ENCODE measurements at regions not wholly inside any gene's neighbourhood (a gene's known extent, or its start where the extent isn't known, plus 50 kb on each side); places are given as distances from the start of the nearest gene placed in this dataset.
"Not testable (repeated sequence)": the region's sequence is repeated elsewhere in the genome, so short reads cannot be mapped to it uniquely, and the experiment has no call there.

DNA sequence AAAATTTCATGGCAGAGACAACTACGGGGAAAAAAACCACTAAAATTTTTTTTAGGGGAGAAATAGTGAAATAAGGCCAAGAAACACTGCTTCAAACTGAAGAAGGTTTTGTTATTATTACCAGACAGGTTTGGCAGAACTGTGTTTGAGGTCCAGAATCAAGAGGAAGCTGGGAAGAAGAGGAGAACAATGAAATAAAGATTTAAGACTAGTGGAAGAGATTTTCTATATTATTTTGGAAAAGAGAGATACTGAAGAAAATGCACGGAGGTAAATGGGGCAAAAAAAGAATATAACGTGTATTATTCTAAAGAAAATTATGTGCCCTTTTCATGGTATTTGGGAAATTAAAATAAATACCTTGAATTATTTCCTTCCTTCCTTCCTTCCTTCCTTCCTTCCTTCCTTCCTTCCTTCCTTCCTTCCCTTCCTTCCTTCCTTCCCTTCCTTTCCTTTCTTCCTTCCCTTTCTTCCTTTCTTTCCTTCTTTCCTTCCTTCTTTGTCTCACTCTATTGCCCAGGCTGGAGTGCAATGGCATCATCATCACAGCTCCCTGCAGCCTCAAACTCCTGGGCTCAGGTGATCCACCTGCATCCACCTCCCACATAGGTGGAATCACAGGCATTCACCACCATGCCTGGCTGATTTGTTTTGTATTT lies 124.3 kb downstream of the GJA1 start:
- no peaks in the 10 kb centered on the region for H3K27me3 ChIP-seq (ENCODE audit: low read depth)
- H3K9me3 ChIP-seq, result no peaks in the 10 kb centered on the region
- DNase-seq (ENCODE audit: low spot score in 2 of 2), result no peak
- H3K4me1 ChIP-seq, result no peaks in the 10 kb centered on the region
- H3K36me3 ChIP-seq (replicated peaks), result no peaks in the 10 kb centered on the region
- H3K4me3 ChIP-seq, result no peak overlapping the region
- in situ Hi-C loops (cut with MboI; ENCODE audit: low sequenced_read_pairs), result no loop called here

DNA sequence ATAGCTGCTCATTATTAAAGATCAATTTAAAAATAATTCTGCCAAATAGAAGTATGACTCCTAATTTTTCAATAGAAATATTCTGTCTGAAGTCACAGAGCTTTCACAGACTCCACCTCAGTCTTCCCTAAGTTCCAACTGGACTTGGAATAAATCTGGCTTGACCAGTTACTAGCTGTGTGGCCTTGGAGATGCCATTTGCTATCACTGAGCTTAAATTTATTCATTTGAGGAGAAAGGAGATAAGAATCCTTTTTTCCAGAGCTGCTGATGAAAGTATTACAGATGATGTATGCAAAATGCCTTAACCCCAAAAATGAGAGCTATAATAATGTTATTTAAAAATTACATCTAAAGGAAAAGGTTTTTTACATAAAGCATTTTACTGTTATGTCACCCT lies 125.0 kb downstream of the GJA1 start:
- Histone ChIP-seq H3K4me1 (no peaks in the 10 kb centered on the region), H3K27me3 (ENCODE audit: low read depth) (no peaks in the 10 kb centered on the region)
- in situ Hi-C loops (cut with MboI; ENCODE audit: low sequenced_read_pairs), result no loop called here

DNA sequence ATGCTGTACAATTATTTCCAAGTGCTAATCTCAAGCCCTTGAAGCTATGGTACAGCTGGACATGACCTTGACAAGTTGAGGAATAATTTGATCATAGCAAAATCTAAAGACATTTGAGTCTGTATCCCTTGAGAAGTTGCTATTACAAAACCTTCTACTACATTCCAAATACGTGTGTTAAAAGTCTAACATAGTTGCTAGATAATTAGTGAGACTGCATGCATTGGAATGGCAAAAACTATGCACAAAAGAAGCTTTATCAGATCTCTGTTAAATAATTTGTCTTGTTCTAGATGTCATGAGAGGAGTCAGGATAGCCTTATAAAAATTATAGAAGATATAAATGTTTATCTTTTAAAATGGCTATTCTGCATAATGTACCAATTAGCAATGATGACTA lies 127.8 kb downstream of the GJA1 start:
- in situ Hi-C loops (cut with MboI; ENCODE audit: low sequenced_read_pairs), result no loop called here
- Histone ChIP-seq H3K9me3 (no peaks in the 10 kb centered on the region), H3K4me1 (no peaks in the 10 kb centered on the region)

More for the DNA sequence above, 125.0 kb downstream of the GJA1 start:
- no peaks in the 10 kb centered on the region for H3K36me3 ChIP-seq (replicated peaks)
- no peaks in the 10 kb centered on the region for H3K9me3 ChIP-seq
- DNase-seq (ENCODE audit: low spot score in 2 of 2), result no peak
- no peak overlapping the region for H3K4me3 ChIP-seq

DNA sequence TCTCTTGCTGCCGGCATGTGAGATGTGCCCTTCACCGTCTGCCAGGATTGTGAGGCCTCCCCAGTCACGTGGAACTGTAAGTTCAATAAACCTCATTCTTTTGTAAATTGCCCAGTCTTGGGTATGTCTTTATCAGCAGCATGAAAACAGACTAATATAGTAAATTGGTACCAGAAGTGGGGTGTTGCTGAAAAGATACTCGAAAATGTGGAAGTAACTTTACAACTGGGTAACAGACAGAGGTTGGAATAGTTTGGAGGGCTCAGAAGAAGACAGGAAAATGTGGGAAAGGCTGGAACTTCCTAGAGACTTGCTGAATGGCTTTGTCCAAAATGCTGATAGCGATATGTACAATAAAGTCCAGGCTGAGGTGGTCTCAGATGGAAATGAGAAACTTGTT lies 129.1 kb downstream of the GJA1 start:
- H3K36me3 ChIP-seq (replicated peaks); H3K4me1 ChIP-seq; H3K27me3 ChIP-seq (ENCODE audit: low read depth); H3K4me3 ChIP-seq; DNase-seq (ENCODE audit: low spot score in 2 of 2); H3K9me3 ChIP-seq; in situ Hi-C loops (cut with MboI; ENCODE audit: low sequenced_read_pairs): not testable (repeated sequence)

More for the DNA sequence above, 127.8 kb downstream of the GJA1 start:
- DNase-seq (ENCODE audit: low spot score in 2 of 2), result no peak
- Histone ChIP-seq H3K4me3 (no peak overlapping the region), H3K36me3 (replicated peaks) (no peaks in the 10 kb centered on the region), H3K27me3 (ENCODE audit: low read depth) (no peaks in the 10 kb centered on the region)

DNA sequence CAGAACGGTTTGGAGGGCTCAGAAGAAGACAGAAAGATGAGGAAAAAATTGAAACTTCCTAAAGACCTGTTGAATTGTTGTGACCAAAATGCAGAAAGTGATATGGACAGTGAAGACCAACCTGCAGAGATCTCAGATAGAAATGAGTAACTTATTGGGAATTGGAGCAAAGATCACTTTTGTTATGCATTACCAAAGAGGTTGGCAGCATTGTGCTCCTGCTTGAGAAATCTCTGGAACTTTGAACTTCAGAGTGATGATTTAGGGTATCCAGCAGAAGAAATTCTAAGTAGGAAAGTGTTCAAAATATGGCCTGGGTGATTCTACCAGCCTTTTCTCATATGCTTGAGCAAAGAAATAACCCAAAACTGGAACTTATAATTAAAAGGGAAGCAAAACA lies 136.0 kb downstream of the GJA1 start:
- Histone ChIP-seq H3K4me1 (no peaks in the 10 kb centered on the region), H3K9me3 (no peaks in the 10 kb centered on the region), H3K36me3 (replicated peaks) (no peaks in the 10 kb centered on the region), H3K4me3 (no peak overlapping the region), H3K27me3 (ENCODE audit: low read depth) (no peaks in the 10 kb centered on the region)
- no peak for DNase-seq (ENCODE audit: low spot score in 2 of 2)
- in situ Hi-C loops (cut with MboI; ENCODE audit: low sequenced_read_pairs), result no loop called here

DNA sequence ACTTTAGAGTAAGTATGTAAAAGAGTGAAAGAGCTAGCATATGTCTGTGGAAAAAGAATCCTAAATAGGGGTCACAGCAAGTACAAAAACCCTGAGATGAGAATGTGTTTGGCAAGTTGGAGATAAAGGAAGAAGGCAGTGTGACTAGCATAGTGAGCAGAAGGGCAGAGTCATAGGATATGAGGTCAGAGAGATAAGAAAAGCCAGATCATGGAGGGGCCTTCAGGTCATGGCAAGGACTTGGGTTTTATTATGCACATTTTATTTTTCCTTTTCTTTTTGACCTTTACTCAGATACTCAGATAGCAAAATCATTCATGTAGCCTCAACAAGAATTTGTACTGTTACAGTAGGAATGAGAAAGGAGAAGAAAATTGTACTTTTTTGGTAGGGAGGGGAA lies 138.0 kb downstream of the GJA1 start:
- in situ Hi-C loops (cut with MboI; ENCODE audit: low sequenced_read_pairs), result no loop called here
- no peaks in the 10 kb centered on the region for H3K36me3 ChIP-seq (replicated peaks)
- H3K27me3 ChIP-seq (ENCODE audit: low read depth), result no peaks in the 10 kb centered on the region
- H3K9me3 ChIP-seq, result no peaks in the 10 kb centered on the region
- H3K4me3 ChIP-seq, result no peak overlapping the region
- H3K4me1 ChIP-seq, result no peaks in the 10 kb centered on the region
- DNase-seq (ENCODE audit: low spot score in 2 of 2), result no peak

DNA sequence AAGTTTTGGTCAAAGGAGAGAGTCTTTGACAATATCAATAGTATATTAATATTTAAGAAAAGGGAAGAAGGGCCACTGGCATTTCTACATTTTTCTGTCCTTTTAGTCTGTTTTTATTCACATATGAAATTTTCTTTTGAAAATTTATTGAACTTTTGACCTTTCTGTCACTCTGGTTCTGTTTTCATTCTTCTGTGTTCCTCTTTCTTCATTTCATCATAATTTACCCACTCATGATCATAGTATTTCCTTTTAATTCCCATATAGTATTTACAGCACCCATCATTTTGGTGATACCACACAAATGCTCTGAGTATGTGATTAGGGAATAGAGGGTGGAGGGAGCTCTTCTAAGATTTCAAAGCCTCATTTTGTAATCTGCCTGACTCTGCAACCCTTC lies 142.8 kb downstream of the GJA1 start:
- H3K27me3 ChIP-seq (ENCODE audit: low read depth), result no peaks in the 10 kb centered on the region
- no peaks in the 10 kb centered on the region for H3K9me3 ChIP-seq
- H3K4me1 ChIP-seq, result no peaks in the 10 kb centered on the region
- DNase-seq (ENCODE audit: low spot score in 2 of 2), result no peak
- no peak overlapping the region for H3K4me3 ChIP-seq
- in situ Hi-C loops (cut with MboI; ENCODE audit: low sequenced_read_pairs), result no loop called here
- no peaks in the 10 kb centered on the region for H3K36me3 ChIP-seq (replicated peaks)

DNA sequence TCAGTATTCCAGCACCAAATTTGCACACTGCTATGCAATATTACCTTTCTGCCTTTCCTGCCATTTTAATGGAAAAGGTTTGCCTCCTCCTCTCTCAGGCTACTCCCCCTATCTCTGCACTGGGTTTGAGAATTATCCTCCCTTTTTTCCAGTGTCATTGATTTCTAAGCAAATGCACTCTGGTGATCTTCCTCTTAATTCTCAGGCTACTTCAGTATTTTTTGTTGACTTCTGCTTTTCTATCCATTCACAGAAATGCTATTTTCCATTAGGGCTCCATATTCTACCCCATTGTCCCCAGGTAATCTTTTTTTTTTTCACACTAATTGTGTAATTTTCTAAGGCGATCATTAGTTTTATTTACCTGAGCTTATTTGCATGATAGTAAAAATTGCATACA lies 144.0 kb downstream of the GJA1 start:
- Histone ChIP-seq H3K27me3 (ENCODE audit: low read depth) (no peaks in the 10 kb centered on the region), H3K36me3 (replicated peaks) (no peaks in the 10 kb centered on the region), H3K4me3 (no peak overlapping the region), H3K9me3 (no peaks in the 10 kb centered on the region), H3K4me1 (no peaks in the 10 kb centered on the region)
- no peak for DNase-seq (ENCODE audit: low spot score in 2 of 2)
- in situ Hi-C loops (cut with MboI; ENCODE audit: low sequenced_read_pairs), result no loop called here

DNA sequence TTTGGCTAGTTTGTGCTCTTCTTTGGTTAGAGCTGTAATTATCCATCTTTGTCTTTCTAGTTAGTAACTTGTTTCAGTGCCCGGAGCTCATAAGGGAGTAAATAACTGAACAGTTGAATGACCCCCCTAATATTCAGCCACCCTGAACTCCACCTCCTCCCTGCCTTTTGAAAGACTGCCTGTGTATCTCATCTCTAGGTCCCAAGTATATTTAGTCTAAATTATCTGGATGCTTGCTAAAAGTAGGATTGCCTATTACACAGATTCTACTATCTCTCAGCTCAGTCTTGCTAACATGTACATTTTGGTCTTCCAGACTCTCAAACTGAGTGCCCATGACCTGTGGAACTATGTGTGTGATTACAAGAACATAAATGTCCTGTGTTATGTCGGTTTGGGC lies 145.9 kb downstream of the GJA1 start:
- Histone ChIP-seq H3K27me3 (ENCODE audit: low read depth) (no peaks in the 10 kb centered on the region), H3K4me3 (no peak overlapping the region), H3K9me3 (no peaks in the 10 kb centered on the region), H3K36me3 (replicated peaks) (no peaks in the 10 kb centered on the region), H3K4me1 (no peaks in the 10 kb centered on the region)
- DNase-seq (ENCODE audit: low spot score in 2 of 2), result no peak
- in situ Hi-C loops (cut with MboI; ENCODE audit: low sequenced_read_pairs), result no loop called here

DNA sequence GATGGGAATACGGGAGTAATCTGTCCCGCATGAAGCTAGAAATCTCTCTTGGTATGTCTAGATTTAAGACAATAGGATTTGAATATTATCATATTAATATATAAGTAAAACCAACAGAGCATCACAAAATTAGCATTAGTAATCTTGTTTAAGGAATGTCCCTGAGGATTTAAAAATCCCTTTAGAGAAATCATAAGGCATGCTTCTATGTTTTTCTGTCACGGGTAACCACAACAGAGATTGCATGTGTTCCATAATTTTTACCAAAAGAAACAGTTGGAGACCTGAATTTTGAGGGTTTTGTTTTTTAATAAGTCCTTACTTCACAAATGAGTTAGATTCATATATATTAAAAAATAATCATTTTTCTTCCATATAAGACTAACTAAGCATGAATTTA lies 146.8 kb downstream of the GJA1 start:
- no peaks in the 10 kb centered on the region for H3K27me3 ChIP-seq (ENCODE audit: low read depth)
- H3K4me1 ChIP-seq, result no peaks in the 10 kb centered on the region
- DNase-seq (ENCODE audit: low spot score in 2 of 2), result no peak
- in situ Hi-C loops (cut with MboI; ENCODE audit: low sequenced_read_pairs), result no loop called here
- no peaks in the 10 kb centered on the region for H3K36me3 ChIP-seq (replicated peaks)
- H3K9me3 ChIP-seq, result no peaks in the 10 kb centered on the region
- no peak overlapping the region for H3K4me3 ChIP-seq

DNA sequence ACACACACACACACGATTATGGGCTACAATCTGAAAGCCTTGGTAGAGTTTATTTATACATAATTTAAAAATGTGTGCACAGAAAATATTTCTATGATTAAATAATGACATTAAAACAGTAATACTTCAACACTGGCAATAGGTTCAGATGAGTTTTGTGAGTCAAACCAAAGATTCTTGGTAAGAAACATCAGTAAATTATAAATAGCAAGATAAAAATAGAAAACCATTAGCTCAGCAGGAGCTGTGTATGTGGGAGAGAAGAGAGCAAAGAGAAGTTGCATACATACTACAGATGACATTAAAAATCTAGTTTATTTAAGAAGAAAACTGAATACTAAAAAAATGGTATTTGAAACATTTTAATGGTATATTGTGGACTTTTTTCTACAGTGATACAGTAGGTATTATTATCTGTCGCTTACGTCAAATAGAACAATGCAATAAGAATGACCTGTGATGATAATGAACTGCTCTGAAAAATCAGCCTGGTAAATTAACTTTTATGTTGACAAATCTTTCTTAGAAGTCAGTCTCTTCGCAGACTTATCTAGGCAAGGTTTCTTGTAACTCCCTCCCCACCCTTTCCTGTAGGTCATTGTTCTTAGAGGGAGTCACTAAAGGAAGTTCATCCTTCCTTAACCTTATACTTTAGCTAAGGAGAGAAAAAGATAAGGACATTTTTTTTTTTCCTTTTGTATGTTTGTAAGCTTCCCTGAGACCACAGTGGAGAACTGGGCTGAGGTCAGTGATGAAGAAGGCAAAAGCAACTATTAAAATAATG lies 149.3 kb downstream of the GJA1 start:
- Histone ChIP-seq H3K27me3 (ENCODE audit: low read depth) (no peaks in the 10 kb centered on the region), H3K4me1 (no peaks in the 10 kb centered on the region), H3K9me3 (no peaks in the 10 kb centered on the region), H3K36me3 (replicated peaks) (no peaks in the 10 kb centered on the region), H3K4me3 (no peak overlapping the region)
- no peak for DNase-seq (ENCODE audit: low spot score in 2 of 2)
- in situ Hi-C loops (cut with MboI; ENCODE audit: low sequenced_read_pairs), result no loop called here

DNA sequence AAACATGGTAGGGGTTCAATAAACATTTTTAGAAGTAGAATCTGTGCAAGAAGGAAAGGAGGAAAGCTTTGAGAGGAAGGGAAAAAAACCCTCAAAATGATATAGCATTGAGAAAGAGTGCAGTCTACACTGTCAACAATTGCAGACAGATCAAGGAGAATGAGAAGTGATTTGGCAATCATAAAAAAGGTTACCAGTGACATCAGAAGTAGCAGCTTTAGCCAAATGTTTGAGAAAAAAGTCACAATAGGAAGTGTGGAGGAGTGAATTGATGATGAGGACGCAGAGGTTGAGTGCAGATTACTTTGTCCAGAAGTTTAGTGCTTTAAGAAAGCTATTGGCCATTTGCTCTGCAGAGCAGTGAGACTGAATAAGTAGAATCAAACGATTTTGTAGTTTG lies 155.0 kb downstream of the GJA1 start:
- no peaks in the 10 kb centered on the region for H3K36me3 ChIP-seq (replicated peaks)
- H3K9me3 ChIP-seq, result no peaks in the 10 kb centered on the region
- no peaks in the 10 kb centered on the region for H3K4me1 ChIP-seq
- no peaks in the 10 kb centered on the region for H3K27me3 ChIP-seq (ENCODE audit: low read depth)
- in situ Hi-C loops (cut with MboI; ENCODE audit: low sequenced_read_pairs), result no loop called here
- DNase-seq (ENCODE audit: low spot score in 2 of 2), result no peak
- no peak overlapping the region for H3K4me3 ChIP-seq

DNA sequence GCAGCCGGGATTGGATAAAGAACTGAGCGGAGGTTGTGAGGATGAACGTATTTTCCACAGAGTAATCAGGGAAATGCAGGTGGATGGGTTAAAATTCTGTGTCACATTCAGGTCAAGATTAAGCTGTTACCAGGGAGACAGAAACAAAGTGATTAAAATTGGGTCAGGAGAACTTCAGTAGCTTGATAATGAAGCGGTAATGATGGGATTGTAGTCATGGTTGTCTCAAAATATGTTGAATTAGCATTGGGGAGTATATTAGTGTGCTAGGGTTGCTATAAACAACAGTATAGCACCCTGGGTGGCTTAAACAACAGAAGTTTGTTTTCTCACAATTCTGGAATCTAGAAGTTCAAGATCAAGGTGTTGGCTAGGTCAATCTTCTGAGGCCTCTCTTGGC lies 155.5 kb downstream of the GJA1 start:
- no peaks in the 10 kb centered on the region for H3K27me3 ChIP-seq (ENCODE audit: low read depth)
- no peaks in the 10 kb centered on the region for H3K4me1 ChIP-seq
- H3K4me3 ChIP-seq, result no peak overlapping the region
- in situ Hi-C loops (cut with MboI; ENCODE audit: low sequenced_read_pairs), result no loop called here
- no peaks in the 10 kb centered on the region for H3K36me3 ChIP-seq (replicated peaks)
- DNase-seq (ENCODE audit: low spot score in 2 of 2), result no peak
- H3K9me3 ChIP-seq, result no peaks in the 10 kb centered on the region

DNA sequence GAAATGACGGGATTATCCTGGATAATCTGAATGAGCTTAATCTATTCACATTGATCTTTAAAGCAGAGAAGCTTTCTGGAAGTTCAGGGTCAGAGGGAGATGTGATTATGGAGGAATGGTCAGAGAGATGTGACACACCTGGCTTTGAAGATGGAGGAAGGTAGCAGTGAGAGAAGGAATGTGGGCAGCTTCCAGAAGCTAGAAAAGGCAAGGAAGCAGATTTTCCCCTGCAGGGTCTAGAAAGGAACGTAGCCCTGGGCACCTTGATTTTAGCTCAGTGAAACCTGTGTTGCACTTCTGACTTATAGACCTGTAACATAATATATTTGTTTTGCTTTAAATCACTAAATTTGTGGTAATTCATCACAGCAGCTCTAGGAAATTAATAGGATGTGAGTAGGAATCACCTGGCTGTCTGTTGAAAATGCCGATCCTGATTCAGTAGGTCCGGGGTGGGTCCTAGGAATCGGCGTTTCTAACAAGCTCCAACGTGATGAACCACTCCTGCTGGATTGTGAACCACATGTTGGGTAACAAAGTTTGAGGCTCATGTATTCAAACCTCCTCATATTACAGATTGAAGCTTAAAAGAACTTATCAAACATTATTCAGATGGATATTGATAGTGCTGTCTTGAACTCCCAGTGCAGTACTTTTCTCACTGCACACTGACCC lies 157.0 kb downstream of the GJA1 start:
- no peak for DNase-seq (ENCODE audit: low spot score in 2 of 2)
- H3K9me3 ChIP-seq, result no peaks in the 10 kb centered on the region
- H3K4me1 ChIP-seq, result no peaks in the 10 kb centered on the region
- no peak overlapping the region for H3K4me3 ChIP-seq
- in situ Hi-C loops (cut with MboI; ENCODE audit: low sequenced_read_pairs), result no loop called here
- no peaks in the 10 kb centered on the region for H3K27me3 ChIP-seq (ENCODE audit: low read depth)
- H3K36me3 ChIP-seq (replicated peaks), result no peaks in the 10 kb centered on the region

Data from HAP-1 (cell line).